Neural progenitor cell (in vitro differentiated cells): ENCODE measurements at regions not wholly inside any gene's neighbourhood (a gene's known extent, or its start where the extent isn't known, plus 50 kb on each side); places are given as distances from the start of the nearest gene placed in this dataset.

Source experiments
- CTCF ChIP-seq: fragments of 200-600 bp; sonication (generic); IDR thresholded peaks from 2 replicates; pipeline ENCODE4 v1.5.1; 2017; ENCODE audit warnings: antibody characterized with exemption, mild to moderate bottlenecking
- EZH2 ChIP-seq: fragments of 200-600 bp; sonication (generic); IDR thresholded peaks from 2 replicates; pipeline ENCODE4 v1.6.1; 2017; ENCODE audit warnings: antibody characterized with exemption, mild to moderate bottlenecking, moderate library complexity

GRCh38 chr7:16098585-16099179 lies 322.7 kb downstream of the CRPPA start:
- TF ChIP-seq EZH2: no peak
- TF ChIP-seq CTCF: peak; percentile 77
